ENCODE measurements at regions not wholly inside any gene's neighbourhood (a gene's known extent, or its start where the extent isn't known, plus 50 kb on each side); places are given as distances from the start of the nearest gene placed in this dataset.
"Not testable (repeated sequence)": the region's sequence is repeated elsewhere in the genome, so short reads cannot be mapped to it uniquely, and the experiment has no call there.

- DNase-seq = no peak
Observed at GRCh38 chr9:25025156-25025555, 479.5 kb upstream of the IZUMO3 start.

- no peak for DNase-seq
Observed at GRCh38 chr9:25017779-25018178, 472.1 kb upstream of the IZUMO3 start.

- no peak for DNase-seq
Observed at GRCh38 chr9:25010027-25010662, 464.4 kb upstream of the IZUMO3 start.

- DNase-seq = no peak
Observed at GRCh38 chr9:25003686-25004085, 458.0 kb upstream of the IZUMO3 start.

- no peak for DNase-seq
Observed at GRCh38 chr9:24986331-24986730, 440.6 kb upstream of the IZUMO3 start.

- not testable (repeated sequence) for DNase-seq
Observed at GRCh38 chr9:24970780-24971179, 425.1 kb upstream of the IZUMO3 start.

GRCh38 chr9:24961762-24962161 is 416.1 kb upstream of the IZUMO3 start:
- no peak for DNase-seq

GRCh38 chr9:24953070-24953469 is 407.4 kb upstream of the IZUMO3 start:
- DNase-seq = no peak

- no peak for DNase-seq
Observed at GRCh38 chr9:24939109-24939850, 393.6 kb upstream of the IZUMO3 start.

GRCh38 chr9:24936117-24936516 is 390.4 kb upstream of the IZUMO3 start:
- DNase-seq = no peak

- DNase-seq = no peak
Observed at GRCh38 chr9:24932785-24933184, 387.1 kb upstream of the IZUMO3 start.

GRCh38 chr9:24931894-24932293 is 386.2 kb upstream of the IZUMO3 start:
- DNase-seq = no peak

GRCh38 chr9:24912767-24913166 is 367.1 kb upstream of the IZUMO3 start:
- DNase-seq = no peak

GRCh38 chr9:24901319-24901718 is 355.6 kb upstream of the IZUMO3 start:
- DNase-seq = no peak

- no peak for DNase-seq
Observed at GRCh38 chr9:24900179-24900578, 354.5 kb upstream of the IZUMO3 start.

- DNase-seq = no peak
Observed at GRCh38 chr9:24899463-24899862, 353.8 kb upstream of the IZUMO3 start.

- no peak for DNase-seq
Observed at GRCh38 chr9:24897826-24898225, 352.1 kb upstream of the IZUMO3 start.

GRCh38 chr9:24881361-24881760 is 335.7 kb upstream of the IZUMO3 start:
- no peak for DNase-seq

- DNase-seq = no peak
Observed at GRCh38 chr9:24879591-24879990, 333.9 kb upstream of the IZUMO3 start.

GRCh38 chr9:24856601-24857000 is 310.9 kb upstream of the IZUMO3 start:
- not testable (repeated sequence) for DNase-seq

- no peak for DNase-seq
Observed at GRCh38 chr9:24846248-24846912, 300.7 kb upstream of the IZUMO3 start.

- DNase-seq = no peak
Observed at GRCh38 chr9:24844217-24844616, 298.5 kb upstream of the IZUMO3 start.

GRCh38 chr9:24841993-24842392 is 296.3 kb upstream of the IZUMO3 start:
- DNase-seq = no peak

GRCh38 chr9:24832307-24832706 is 286.6 kb upstream of the IZUMO3 start:
- no peak for DNase-seq

All from SHP77 (cell line).